PC-9 (cell line): ENCODE measurements at regions not wholly inside any gene's neighbourhood (a gene's known extent, or its start where the extent isn't known, plus 50 kb on each side); places are given as distances from the start of the nearest gene placed in this dataset.
A peak's percentile ranks its signal among the peaks of the same experiment; 100 is the strongest.
"Not testable (repeated sequence)": the region's sequence is repeated elsewhere in the genome, so short reads cannot be mapped to it uniquely, and the experiment has no call there.

ENCODE experiments used
- BruUV-seq: library from RNA; stranded (reverse); fragments of 400-500 nt; replicated peaks from 2 replicates; lab custom pipeline; 2021; lab: Mats Ljungman, UMichigan
- CTCF ChIA-PET: fragments of 300-600 bp; sonication (Branson Sonifier 250); formaldehyde crosslinking; loops from one replicate; lab custom pipeline; 2022; ENCODE audit warnings: antibody characterized with exemption; lab: Charles Lee
- POLR2A ChIA-PET: fragments of 300-600 bp; sonication (Branson Sonifier 250); formaldehyde crosslinking; loops from one replicate; lab custom pipeline; 2022; ENCODE audit warnings: antibody characterized with exemption; ENCODE audit not compliant: unreplicated experiment; lab: Charles Lee
- DNase-seq, 2 experiments: peaks; one replicate each; pipeline versions ENCODE4 v3.0.0 to v3.0.0-alpha.2; 2015 to 2022; ENCODE audit warnings: mixed read lengths in 1 of 2
- H2AFZ ChIP-seq: fragments of 200-600 bp; sonication (generic); 2 replicates; pipeline ENCODE4 v1.8.1; 2017; ENCODE audit warnings: antibody characterized with exemption
- H3F3A ChIP-seq: fragments of 200-600 bp; sonication (generic); 2 replicates; pipeline ENCODE4 v1.8.1; 2017; ENCODE audit warnings: antibody characterized with exemption, mild to moderate bottlenecking, low read depth; ENCODE audit not compliant: insufficient read depth
- H3K27ac ChIP-seq: fragments of 200-600 bp; sonication (generic); 2 replicates; pipeline ENCODE4 v1.6.1; 2016; ENCODE audit warnings: mixed run types
- H3K27me3 ChIP-seq: fragments of 200-600 bp; sonication (generic); 2 replicates; pipeline ENCODE4 v1.6.1; 2016; ENCODE audit warnings: low read depth, mixed run types; ENCODE audit not compliant: insufficient read depth
- H3K36me3 ChIP-seq: fragments of 200-600 bp; sonication (generic); 2 replicates; pipeline ENCODE4 v1.6.1; 2016; ENCODE audit warnings: low read depth, mixed run types
- H3K4me1 ChIP-seq: fragments of 200-600 bp; sonication (generic); replicated peaks from 2 replicates; pipeline ENCODE4 v1.6.1; 2016; ENCODE audit warnings: mixed run types; ENCODE audit not compliant: insufficient read depth
- H3K4me2 ChIP-seq: fragments of 200-600 bp; sonication (generic); 2 replicates; pipeline ENCODE4 v1.6.1; 2017; ENCODE audit warnings: mixed run types
- H3K4me3 ChIP-seq: fragments of 200-600 bp; sonication (generic); 2 replicates; pipeline ENCODE4 v1.6.1; 2016; ENCODE audit warnings: mixed run types
- H3K79me2 ChIP-seq: fragments of 200-600 bp; sonication (generic); 2 replicates; pipeline ENCODE4 v1.6.1; 2017; ENCODE audit warnings: low read depth, mixed run types
- H3K9me2 ChIP-seq: fragments of 200-600 bp; sonication (generic); 2 replicates; pipeline ENCODE4 v1.8.1; 2017; ENCODE audit warnings: mild to moderate bottlenecking; ENCODE audit not compliant: insufficient read depth
- H3K9me3 ChIP-seq: fragments of 200-600 bp; sonication (generic); 2 replicates; pipeline ENCODE4 v1.8.1; 2016; ENCODE audit warnings: low read depth; ENCODE audit not compliant: insufficient read depth
- H4K20me1 ChIP-seq: fragments of 200-600 bp; sonication (generic); 2 replicates; pipeline ENCODE4 v1.8.1; 2017; ENCODE audit not compliant: insufficient read depth
- EZH2 ChIP-seq: fragments of 200-600 bp; sonication (generic); IDR thresholded peaks from 2 replicates; pipeline ENCODE4 v1.8.0; 2017; ENCODE audit warnings: antibody characterized with exemption, low read depth
- intact Hi-C: fragments of 100-400 bp; cut with micrococcal nuclease; formaldehyde crosslinking; loops from one replicate; pipeline ENCODE4 v1.10.0; 2022; ENCODE audit not compliant: unreplicated experiment
- TF ChIP-seq, protein P1 (sequence below): fragments of 200-600 bp; sonication (generic); conservative IDR thresholded peaks from 2 replicates; pipeline ENCODE4 v1.6.1; 2017; ENCODE audit warnings: mixed run types, antibody characterized with exemption, mild to moderate bottlenecking, moderate library complexity

DNA sequence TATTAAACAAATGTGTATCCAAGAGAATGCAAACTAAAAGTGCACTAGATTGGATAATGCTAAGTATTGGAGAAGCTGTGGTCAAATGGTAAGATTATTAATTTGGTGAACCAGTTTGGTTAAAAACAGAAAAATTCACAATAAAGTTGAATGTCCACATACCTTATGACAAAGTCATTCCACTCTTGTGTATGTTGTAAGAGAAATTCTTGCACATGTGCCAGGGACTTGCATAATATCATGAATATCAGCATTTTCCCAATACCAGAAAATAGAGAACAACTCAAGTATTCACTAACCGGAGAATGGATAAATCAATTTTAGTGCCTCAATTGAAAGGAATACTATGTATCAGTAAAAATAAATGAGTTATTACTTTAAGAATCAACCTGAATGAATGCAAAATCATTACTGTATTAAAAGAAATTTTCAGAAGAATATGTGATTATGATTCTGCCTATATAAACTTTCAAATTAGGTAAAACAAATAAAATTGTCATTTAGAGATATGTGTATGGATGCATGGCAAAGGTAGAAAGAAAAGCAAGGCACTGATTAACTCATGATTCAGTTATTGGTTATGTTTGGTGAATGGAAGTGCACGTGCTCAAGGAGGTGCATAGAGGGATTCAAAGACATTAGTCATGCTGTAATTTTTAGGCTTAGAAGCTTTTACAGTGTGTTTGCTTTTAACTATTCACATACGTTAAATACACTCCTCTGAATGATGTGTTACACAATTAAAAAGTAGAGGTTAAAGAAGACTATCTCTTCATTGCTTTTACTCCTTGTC lies 217.4 kb upstream of the KCNK2 start:
- H3K27ac ChIP-seq: no peak overlapping the region
- no peak overlapping the region for H3K4me3 ChIP-seq

DNA sequence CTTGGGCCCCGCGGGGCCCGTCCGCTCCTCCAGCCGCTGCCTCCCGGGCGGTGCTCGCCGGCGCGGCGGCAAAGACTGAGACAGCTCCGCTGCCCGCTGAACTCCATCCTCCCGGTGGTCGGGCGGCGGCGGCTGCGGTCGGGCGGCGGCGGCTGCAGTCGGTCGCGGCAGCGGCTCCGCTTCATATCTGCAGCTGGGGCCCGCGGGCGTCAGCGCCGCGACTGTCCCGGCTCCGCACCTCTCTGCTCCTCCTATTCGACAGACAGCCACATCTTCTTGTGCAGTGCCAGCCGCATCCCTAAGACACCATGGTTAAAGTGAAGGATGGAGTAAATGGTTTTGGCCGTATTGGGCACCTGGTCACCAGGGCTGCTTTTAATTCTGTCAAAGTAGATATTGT lies 212.1 kb upstream of the KCNK2 start:
- H3F3A ChIP-seq, H3K27me3 ChIP-seq, H3K79me2 ChIP-seq, H4K20me1 ChIP-seq, H3K4me2 ChIP-seq, H3K4me1 ChIP-seq, H3K9me3 ChIP-seq, H2AFZ ChIP-seq, BruUV-seq, H3K9me2 ChIP-seq, DNase-seq, CTCF ChIA-PET, intact Hi-C loops, H3K27ac ChIP-seq, POLR2A ChIA-PET, H3K36me3 ChIP-seq, H3K4me3 ChIP-seq: not testable (repeated sequence)

More for the DNA sequence above, 217.4 kb upstream of the KCNK2 start:
- CTCF ChIA-PET: no interaction called here
- intact Hi-C loops: no loop called here
- no peak overlapping the region for H3K4me2 ChIP-seq
- POLR2A ChIA-PET: no interaction called here
- H2AFZ ChIP-seq: no peak overlapping the region
- no peaks in the 10 kb centered on the region for H3K36me3 ChIP-seq
- peaks cover 11% of the 10 kb centered on the region; the same call in 1 of the 2 replicates for H3F3A ChIP-seq
- no peaks in the 10 kb centered on the region for H4K20me1 ChIP-seq
- no peaks in the 10 kb centered on the region for H3K27me3 ChIP-seq
- no peaks in the 10 kb centered on the region for H3K9me2 ChIP-seq
- peak in 1 of 2 experiments; percentile 42 for DNase-seq
- H3K79me2 ChIP-seq: no peaks in the 10 kb centered on the region
- no TSS peak for BruUV-seq
- TF ChIP-seq EZH2: no peak
- TF ChIP-seq, protein P1, sequence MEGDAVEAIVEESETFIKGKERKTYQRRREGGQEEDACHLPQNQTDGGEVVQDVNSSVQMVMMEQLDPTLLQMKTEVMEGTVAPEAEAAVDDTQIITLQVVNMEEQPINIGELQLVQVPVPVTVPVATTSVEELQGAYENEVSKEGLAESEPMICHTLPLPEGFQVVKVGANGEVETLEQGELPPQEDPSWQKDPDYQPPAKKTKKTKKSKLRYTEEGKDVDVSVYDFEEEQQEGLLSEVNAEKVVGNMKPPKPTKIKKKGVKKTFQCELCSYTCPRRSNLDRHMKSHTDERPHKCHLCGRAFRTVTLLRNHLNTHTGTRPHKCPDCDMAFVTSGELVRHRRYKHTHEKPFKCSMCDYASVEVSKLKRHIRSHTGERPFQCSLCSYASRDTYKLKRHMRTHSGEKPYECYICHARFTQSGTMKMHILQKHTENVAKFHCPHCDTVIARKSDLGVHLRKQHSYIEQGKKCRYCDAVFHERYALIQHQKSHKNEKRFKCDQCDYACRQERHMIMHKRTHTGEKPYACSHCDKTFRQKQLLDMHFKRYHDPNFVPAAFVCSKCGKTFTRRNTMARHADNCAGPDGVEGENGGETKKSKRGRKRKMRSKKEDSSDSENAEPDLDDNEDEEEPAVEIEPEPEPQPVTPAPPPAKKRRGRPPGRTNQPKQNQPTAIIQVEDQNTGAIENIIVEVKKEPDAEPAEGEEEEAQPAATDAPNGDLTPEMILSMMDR: no peak
- H3K4me1 ChIP-seq: peaks cover 13% of the 10 kb centered on the region; the same call in 1 of the 2 replicates
- peaks cover 27% of the 10 kb centered on the region for H3K9me3 ChIP-seq

- ChIA-PET CTCF (no interaction called here), POLR2A (no interaction called here)
- peaks cover 5% of the 10 kb centered on the region; the same call in 1 of the 2 replicates for H3K9me3 ChIP-seq
- H3K27me3 ChIP-seq: no peaks in the 10 kb centered on the region
- TF ChIP-seq, protein P1: no peak
- TF ChIP-seq EZH2: no peak
- no peak overlapping the region for H3K4me3 ChIP-seq
- H3K36me3 ChIP-seq: no peaks in the 10 kb centered on the region
- H2AFZ ChIP-seq: no peak overlapping the region
- no peaks in the 10 kb centered on the region for H4K20me1 ChIP-seq
- no peaks in the 10 kb centered on the region for H3F3A ChIP-seq
- no peak overlapping the region for H3K4me2 ChIP-seq
- H3K9me2 ChIP-seq: no peaks in the 10 kb centered on the region
- intact Hi-C loops: no loop called here
- no peak overlapping the region for H3K27ac ChIP-seq
- no peak for DNase-seq
- no TSS peak for BruUV-seq
- H3K79me2 ChIP-seq: no peaks in the 10 kb centered on the region
- no peaks in the 10 kb centered on the region for H3K4me1 ChIP-seq
These were observed 201.6 kb upstream of the KCNK2 start for GRCh38 chr1:214880956-214881355.

DNA sequence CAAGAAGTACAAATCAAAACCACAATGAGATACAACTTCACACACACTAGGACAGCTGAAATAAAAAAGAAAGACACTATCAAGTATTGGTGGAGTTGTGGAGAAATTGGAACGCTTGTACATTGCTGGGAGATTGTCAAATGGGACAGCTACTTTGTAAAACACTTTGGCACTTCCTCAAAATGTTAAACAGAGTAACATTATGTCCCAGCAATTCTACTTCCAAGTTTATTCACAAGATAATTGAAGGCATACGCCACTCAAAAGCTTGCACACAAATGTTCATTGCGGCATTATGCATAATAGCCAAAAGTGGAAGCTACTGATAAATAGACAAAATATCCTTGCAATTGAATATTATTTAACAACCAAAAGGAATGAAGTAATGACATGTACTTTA lies 199.9 kb upstream of the KCNK2 start:
- H3K4me2 ChIP-seq: no peak overlapping the region
- no peak overlapping the region for H3K27ac ChIP-seq
- no peak for DNase-seq
- H3K27me3 ChIP-seq: no peaks in the 10 kb centered on the region
- no peaks in the 10 kb centered on the region for H3K9me2 ChIP-seq
- H3K79me2 ChIP-seq: no peaks in the 10 kb centered on the region
- no peak overlapping the region for H3K4me3 ChIP-seq
- no peaks in the 10 kb centered on the region for H3F3A ChIP-seq
- no peak overlapping the region for H2AFZ ChIP-seq
- ChIA-PET CTCF (no interaction called here), POLR2A (no interaction called here)
- no TSS peak for BruUV-seq
- H3K36me3 ChIP-seq: no peaks in the 10 kb centered on the region
- H4K20me1 ChIP-seq: no peaks in the 10 kb centered on the region
- H3K9me3 ChIP-seq: peaks cover 3% of the 10 kb centered on the region; the same call in 1 of the 2 replicates
- intact Hi-C loops: no loop called here
- no peak for TF ChIP-seq EZH2
- TF ChIP-seq, protein P1: no peak
- H3K4me1 ChIP-seq: no peaks in the 10 kb centered on the region
